HT-29 (cell line): ENCODE measurements at regions not wholly inside any gene's neighbourhood (a gene's known extent, or its start where the extent isn't known, plus 50 kb on each side); places are given as distances from the start of the nearest gene placed in this dataset.

Experiments
- DNase-seq: peaks from one replicate; pipeline ENCODE4 v3.0.0-alpha.2; 2015; ENCODE audit warnings: low spot score

GRCh38 chr3:72698154-72698917, 149.9 kb downstream of the SHQ1 start:
- no peak for DNase-seq

GRCh38 chr3:72697717-72698116, 150.5 kb downstream of the SHQ1 start:
- DNase-seq: no peak

GRCh38 chr3:72696815-72697214, 151.4 kb downstream of the SHQ1 start:
- DNase-seq: no peak

- no peak for DNase-seq
Observed at GRCh38 chr3:72694398-72694797, 153.8 kb downstream of the SHQ1 start.

- no peak for DNase-seq
Observed at GRCh38 chr3:72692990-72693389, 155.3 kb downstream of the SHQ1 start.

- DNase-seq: no peak
Observed at GRCh38 chr3:72690629-72691028, 157.6 kb downstream of the SHQ1 start.

GRCh38 chr3:72682936-72683452, 165.3 kb downstream of the SHQ1 start:
- no peak for DNase-seq

- no peak for DNase-seq
Observed at GRCh38 chr3:72681598-72681997, 166.6 kb downstream of the SHQ1 start.

- no peak for DNase-seq
Observed at GRCh38 chr3:72680766-72681165, 167.5 kb downstream of the SHQ1 start.

GRCh38 chr3:72679540-72680198, 168.6 kb downstream of the SHQ1 start:
- DNase-seq: no peak

GRCh38 chr3:72678867-72679266, 169.4 kb downstream of the SHQ1 start:
- no peak for DNase-seq

GRCh38 chr3:72678380-72678779, 169.9 kb downstream of the SHQ1 start:
- DNase-seq: no peak

- no peak for DNase-seq
Observed at GRCh38 chr3:72675243-72675642, 173.0 kb downstream of the SHQ1 start.

GRCh38 chr3:72673011-72673771, 175.1 kb downstream of the SHQ1 start:
- DNase-seq: no peak

GRCh38 chr3:72669224-72669623, 179.0 kb downstream of the SHQ1 start:
- DNase-seq: no peak

GRCh38 chr3:72666447-72666755, 181.8 kb downstream of the SHQ1 start:
- DNase-seq: no peak

- peak; percentile 38 for DNase-seq
Observed at GRCh38 chr3:72665701-72666446, 182.4 kb downstream of the SHQ1 start.

- no peak for DNase-seq
Observed at GRCh38 chr3:72665103-72665502, 183.1 kb downstream of the SHQ1 start.

GRCh38 chr3:72664184-72664975, 183.9 kb downstream of the SHQ1 start:
- DNase-seq: no peak

GRCh38 chr3:72663429-72663828, 184.8 kb downstream of the SHQ1 start:
- DNase-seq: no peak

GRCh38 chr3:72661115-72661457, 187.2 kb downstream of the SHQ1 start:
- DNase-seq: no peak
